ENCODE measurements at regions not wholly inside any gene's neighbourhood (a gene's known extent, or its start where the extent isn't known, plus 50 kb on each side); places are given as distances from the start of the nearest gene placed in this dataset.

GRCh38 chr13:73851104-73851503 is 283.1 kb downstream of the KLF12 start:
- H3K79me2 ChIP-seq = no peaks in the 10 kb centered on the region
- H3K4me1 ChIP-seq = no peaks in the 10 kb centered on the region
- H3K9me3 ChIP-seq (ENCODE audit: control insufficient read depth, low read length) = no peaks in the 10 kb centered on the region
- H3K27me3 ChIP-seq (ENCODE audit: control insufficient read depth, insufficient read depth, low read length) = no peaks in the 10 kb centered on the region
- H3K36me3 ChIP-seq (ENCODE audit: control insufficient read depth, insufficient read depth, low read length) = no peaks in the 10 kb centered on the region
- H3K9ac ChIP-seq = no peak overlapping the region
- no peak overlapping the region for H3K27ac ChIP-seq
- no peak overlapping the region for H3K4me3 ChIP-seq (ENCODE audit: low read depth, low read length)
- no peak for TF ChIP-seq CTCF (IDR thresholded peaks at IDR 0.05)
- H3K4me2 ChIP-seq (ENCODE audit: low read length) = no peak overlapping the region
- H2AFZ ChIP-seq = no peak overlapping the region

- Histone ChIP-seq H3K4me2 (ENCODE audit: low read length) (no peak overlapping the region), H3K4me3 (ENCODE audit: low read depth, low read length) (no peak overlapping the region), H3K4me1 (no peaks in the 10 kb centered on the region), H3K36me3 (ENCODE audit: control insufficient read depth, insufficient read depth, low read length) (no peaks in the 10 kb centered on the region), H3K9ac (no peak overlapping the region), H3K79me2 (no peaks in the 10 kb centered on the region), H2AFZ (no peak overlapping the region), H3K27ac (no peak overlapping the region), H3K9me3 (ENCODE audit: control insufficient read depth, low read length) (no peaks in the 10 kb centered on the region), H3K27me3 (ENCODE audit: control insufficient read depth, insufficient read depth, low read length) (no peaks in the 10 kb centered on the region)
- TF ChIP-seq CTCF (IDR thresholded peaks at IDR 0.05) = no peak
Measured at GRCh38 chr13:73850104-73850873, 283.9 kb downstream of the KLF12 start.

GRCh38 chr13:73849292-73849691 is 284.9 kb downstream of the KLF12 start:
- no peak overlapping the region for H3K9ac ChIP-seq
- no peak overlapping the region for H3K4me3 ChIP-seq (ENCODE audit: low read depth, low read length)
- no peaks in the 10 kb centered on the region for H3K9me3 ChIP-seq (ENCODE audit: control insufficient read depth, low read length)
- no peak overlapping the region for H3K27ac ChIP-seq
- peak; percentile 15 for TF ChIP-seq CTCF (IDR thresholded peaks at IDR 0.05)
- H3K79me2 ChIP-seq = no peaks in the 10 kb centered on the region
- H3K4me2 ChIP-seq (ENCODE audit: low read length) = no peak overlapping the region
- H3K27me3 ChIP-seq (ENCODE audit: control insufficient read depth, insufficient read depth, low read length) = no peaks in the 10 kb centered on the region
- H3K36me3 ChIP-seq (ENCODE audit: control insufficient read depth, insufficient read depth, low read length) = no peaks in the 10 kb centered on the region
- H2AFZ ChIP-seq = no peak overlapping the region
- H3K4me1 ChIP-seq = no peaks in the 10 kb centered on the region

GRCh38 chr13:73844986-73845385 is 289.2 kb downstream of the KLF12 start:
- H3K4me3 ChIP-seq (ENCODE audit: low read depth, low read length) = no peak overlapping the region
- TF ChIP-seq CTCF (IDR thresholded peaks at IDR 0.05) = no peak
- H3K4me1 ChIP-seq = no peaks in the 10 kb centered on the region
- H3K79me2 ChIP-seq = no peaks in the 10 kb centered on the region
- no peaks in the 10 kb centered on the region for H3K36me3 ChIP-seq (ENCODE audit: control insufficient read depth, insufficient read depth, low read length)
- H3K27ac ChIP-seq = no peak overlapping the region
- no peak overlapping the region for H2AFZ ChIP-seq
- no peaks in the 10 kb centered on the region for H3K27me3 ChIP-seq (ENCODE audit: control insufficient read depth, insufficient read depth, low read length)
- no peak overlapping the region for H3K9ac ChIP-seq
- H3K9me3 ChIP-seq (ENCODE audit: control insufficient read depth, low read length) = no peaks in the 10 kb centered on the region
- H3K4me2 ChIP-seq (ENCODE audit: low read length) = no peak overlapping the region

GRCh38 chr13:73842626-73843025 is 291.6 kb downstream of the KLF12 start:
- Histone ChIP-seq H3K36me3 (ENCODE audit: control insufficient read depth, insufficient read depth, low read length) (no peaks in the 10 kb centered on the region), H3K27me3 (ENCODE audit: control insufficient read depth, insufficient read depth, low read length) (no peaks in the 10 kb centered on the region), H3K4me2 (ENCODE audit: low read length) (no peak overlapping the region), H3K4me1 (no peaks in the 10 kb centered on the region), H3K9me3 (ENCODE audit: control insufficient read depth, low read length) (no peaks in the 10 kb centered on the region), H3K79me2 (no peaks in the 10 kb centered on the region), H3K9ac (no peak overlapping the region), H3K4me3 (ENCODE audit: low read depth, low read length) (no peak overlapping the region), H3K27ac (no peak overlapping the region), H2AFZ (no peak overlapping the region)
- no peak for TF ChIP-seq CTCF (IDR thresholded peaks at IDR 0.05)
